ENCODE measurements at regions not wholly inside any gene's neighbourhood (a gene's known extent, or its start where the extent isn't known, plus 50 kb on each side); places are given as distances from the start of the nearest gene placed in this dataset.

- no peaks in the 10 kb centered on the region for H3K79me2 ChIP-seq (ENCODE audit: control insufficient read depth, insufficient read depth, low read length)
- DNase-seq (ENCODE audit: low read depth, low spot score) (no peak), FAIRE-seq (no peak), ATAC-seq (no peak)
- no peak overlapping the region for H3K27ac ChIP-seq (ENCODE audit: control insufficient read depth, insufficient read depth)
- POLR2A ChIA-PET = no interaction called here
- H3K9ac ChIP-seq (ENCODE audit: control insufficient read depth, insufficient read depth, low read length) = no peak overlapping the region
- intact Hi-C loops (cut with micrococcal nuclease; ENCODE audit: unreplicated experiment) = no loop called here
- in situ Hi-C loops (cut with MboI) = no loop called here
- H3K27me3 ChIP-seq (replicated peaks in 1 of 2; ENCODE audit: control insufficient read depth in 2 of 2, insufficient read depth in 2 of 2, low read length in 1 of 2) = no peaks in the 10 kb centered on the region
- BruUV-seq (replicated peaks) = no TSS peak
- RAD21 ChIA-PET (ENCODE audit: unreplicated experiment) = no interaction called here
- H3K4me1 ChIP-seq (ENCODE audit: control insufficient read depth, insufficient read depth, low read length) = no peaks in the 10 kb centered on the region
- 38% methylated on average over 5 of the region's 5 CpGs for WGBS (ENCODE audit: insufficient coverage, insufficient replicate concordance, low lambda C conversion rate, missing lambda C conversion rate)
- no peak overlapping the region for H3K4me3 ChIP-seq
- H3K9me3 ChIP-seq (replicated peaks; ENCODE audit: control insufficient read depth, insufficient read depth, low read length) = no peaks in the 10 kb centered on the region
- CTCF ChIA-PET = no interaction called here
- no peak overlapping the region for H2AFZ ChIP-seq (ENCODE audit: control insufficient read depth, low read depth, low read length)
- no peaks in the 10 kb centered on the region for H3K36me3 ChIP-seq (ENCODE audit: control insufficient read depth in 2 of 2, insufficient read depth in 2 of 2, low read length in 1 of 2)
- SMC1A ChIA-PET (ENCODE audit: uncharacterized antibody, unreplicated experiment) = no interaction called here
- H3K4me2 ChIP-seq (ENCODE audit: control insufficient read depth, insufficient read depth) = no peak overlapping the region
- TF ChIP-seq BRCA1 (IDR thresholded peaks at IDR 0.05; ENCODE audit: low read depth, low read length) (no peak), TCF12 (IDR thresholded peaks at IDR 0.05; ENCODE audit: low read depth, low read length) (no peak), EED (IDR thresholded peaks at IDR 0.05; ENCODE audit: low read depth) (no peak), E4F1 (IDR thresholded peaks at IDR 0.05; ENCODE audit: borderline replicate concordance, partially characterized antibody) (no peak), HCFC1 (IDR thresholded peaks at IDR 0.05; ENCODE audit: low read length) (no peak), SIN3A (IDR thresholded peaks at IDR 0.05; ENCODE audit: low read depth, low read length) (no peak), RBBP5 (conservative IDR thresholded peaks at IDR 0.05) (no peak), ZNF217 (IDR thresholded peaks at IDR 0.05) (no peak), CUX1 (IDR thresholded peaks at IDR 0.05; ENCODE audit: insufficient replicate concordance, low read depth, low read length) (no peak), EP300 (IDR thresholded peaks at IDR 0.05; ENCODE audit: borderline replicate concordance in 1 of 2, control insufficient read depth in 1 of 2, low read depth in 2 of 2, low read length in 2 of 2) (no peak), WRNIP1 (IDR thresholded peaks at IDR 0.05; ENCODE audit: borderline replicate concordance, low read depth, low read length) (no peak), E2F8 (IDR thresholded peaks at IDR 0.05; ENCODE audit: low read depth, partially characterized antibody) (no peak), ZSCAN29 (IDR thresholded peaks at IDR 0.05) (no peak)
- H4K20me1 ChIP-seq (ENCODE audit: control insufficient read depth, insufficient read depth) = no peaks in the 10 kb centered on the region
Measured at GRCh38 chr15:93389211-93389610, 300.2 kb upstream of the RGMA start.

All from GM12878 (cell line).